LNCaP clone FGC (cell line): ENCODE measurements at regions not wholly inside any gene's neighbourhood (a gene's known extent, or its start where the extent isn't known, plus 50 kb on each side); places are given as distances from the start of the nearest gene placed in this dataset.
"Not testable (repeated sequence)": the region's sequence is repeated elsewhere in the genome, so short reads cannot be mapped to it uniquely, and the experiment has no call there.

Source experiments
- DNase-seq: peaks from one replicate; pipeline ENCODE4 v3.0.0-alpha.2; 2011; ENCODE audit warnings: low read depth
- H3K4me3 ChIP-seq: 2 replicates; pipeline ENCODE4 v1.5.1; 2011; ENCODE audit warnings: mild to moderate bottlenecking, low read depth, low read length, control low read depth
- TF ChIP-seq, protein P1 (sequence below): IDR thresholded peaks from 2 replicates; pipeline ENCODE4 v1.5.1; 2012; ENCODE audit warnings: mild to moderate bottlenecking; ENCODE audit not compliant: control insufficient read depth, insufficient read depth; ENCODE audit errors: extremely low read depth

DNA sequence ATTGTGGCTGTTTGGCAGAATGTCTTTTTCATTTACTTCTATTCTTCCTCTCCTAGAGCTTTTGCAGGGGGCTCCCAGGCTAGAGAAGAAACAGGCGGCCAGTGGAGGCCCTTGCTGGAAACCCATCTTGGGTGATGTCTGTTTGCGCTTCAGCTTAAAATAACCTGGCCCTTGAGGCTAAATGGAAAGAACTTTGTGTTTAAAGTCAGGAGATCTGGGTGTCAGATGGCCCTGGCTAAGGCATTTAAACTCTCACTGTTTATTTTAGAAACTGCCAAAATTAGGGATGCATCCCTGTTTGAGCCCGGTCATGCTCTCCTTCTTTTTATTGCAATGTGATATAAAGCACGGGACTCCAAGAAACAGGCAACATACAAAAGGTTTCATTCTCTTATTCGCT is 118.4 kb upstream of the RMP24 start:
- TF ChIP-seq, protein P1, sequence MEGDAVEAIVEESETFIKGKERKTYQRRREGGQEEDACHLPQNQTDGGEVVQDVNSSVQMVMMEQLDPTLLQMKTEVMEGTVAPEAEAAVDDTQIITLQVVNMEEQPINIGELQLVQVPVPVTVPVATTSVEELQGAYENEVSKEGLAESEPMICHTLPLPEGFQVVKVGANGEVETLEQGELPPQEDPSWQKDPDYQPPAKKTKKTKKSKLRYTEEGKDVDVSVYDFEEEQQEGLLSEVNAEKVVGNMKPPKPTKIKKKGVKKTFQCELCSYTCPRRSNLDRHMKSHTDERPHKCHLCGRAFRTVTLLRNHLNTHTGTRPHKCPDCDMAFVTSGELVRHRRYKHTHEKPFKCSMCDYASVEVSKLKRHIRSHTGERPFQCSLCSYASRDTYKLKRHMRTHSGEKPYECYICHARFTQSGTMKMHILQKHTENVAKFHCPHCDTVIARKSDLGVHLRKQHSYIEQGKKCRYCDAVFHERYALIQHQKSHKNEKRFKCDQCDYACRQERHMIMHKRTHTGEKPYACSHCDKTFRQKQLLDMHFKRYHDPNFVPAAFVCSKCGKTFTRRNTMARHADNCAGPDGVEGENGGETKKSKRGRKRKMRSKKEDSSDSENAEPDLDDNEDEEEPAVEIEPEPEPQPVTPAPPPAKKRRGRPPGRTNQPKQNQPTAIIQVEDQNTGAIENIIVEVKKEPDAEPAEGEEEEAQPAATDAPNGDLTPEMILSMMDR, result no peak
- DNase-seq, result no peak
- no peak overlapping the region for H3K4me3 ChIP-seq

- DNase-seq, result no peak
- no peak overlapping the region for H3K4me3 ChIP-seq
- TF ChIP-seq, protein P1, result no peak
Measured at GRCh38 chr18:35856178-35856577, 116.3 kb upstream of the RMP24 start.

GRCh38 chr18:35856721-35857120 is 115.8 kb upstream of the RMP24 start:
- not testable (repeated sequence) for H3K4me3 ChIP-seq, DNase-seq

- DNase-seq, H3K4me3 ChIP-seq: not testable (repeated sequence)
Measured at GRCh38 chr18:35857581-35857980, 114.9 kb upstream of the RMP24 start.

GRCh38 chr18:35861367-35862118 is 110.9 kb upstream of the RMP24 start:
- TF ChIP-seq, protein P1, result no peak
- H3K4me3 ChIP-seq, result no peak overlapping the region

GRCh38 chr18:35862119-35862640 is 110.3 kb upstream of the RMP24 start:
- TF ChIP-seq, protein P1, result no peak
- no peak for DNase-seq
- H3K4me3 ChIP-seq, result no peak overlapping the region

More at GRCh38 chr18:35861367-35862118, 110.9 kb upstream of the RMP24 start:
- peak; percentile 7 for DNase-seq

DNA sequence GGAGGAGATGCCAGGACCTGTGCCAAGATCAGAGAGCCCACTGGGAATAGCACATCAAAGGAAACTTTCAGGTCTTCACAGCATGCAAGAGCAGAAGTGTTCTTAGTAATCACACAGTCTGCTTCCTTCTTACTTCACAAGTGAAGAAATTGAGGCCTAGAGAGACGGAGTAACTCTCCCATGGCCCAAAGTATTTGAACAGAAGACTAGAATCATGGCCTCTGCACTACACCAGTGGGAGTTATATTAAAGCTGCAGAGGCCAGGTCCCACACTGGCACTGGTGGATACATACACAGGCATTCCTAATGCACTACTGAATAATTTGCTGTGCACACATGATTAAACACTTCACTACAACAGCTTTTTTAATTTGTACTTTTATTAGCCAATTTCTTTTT is 107.6 kb upstream of the RMP24 start:
- TF ChIP-seq, protein P1, result no peak
- no peak for DNase-seq
- no peak overlapping the region for H3K4me3 ChIP-seq

DNA sequence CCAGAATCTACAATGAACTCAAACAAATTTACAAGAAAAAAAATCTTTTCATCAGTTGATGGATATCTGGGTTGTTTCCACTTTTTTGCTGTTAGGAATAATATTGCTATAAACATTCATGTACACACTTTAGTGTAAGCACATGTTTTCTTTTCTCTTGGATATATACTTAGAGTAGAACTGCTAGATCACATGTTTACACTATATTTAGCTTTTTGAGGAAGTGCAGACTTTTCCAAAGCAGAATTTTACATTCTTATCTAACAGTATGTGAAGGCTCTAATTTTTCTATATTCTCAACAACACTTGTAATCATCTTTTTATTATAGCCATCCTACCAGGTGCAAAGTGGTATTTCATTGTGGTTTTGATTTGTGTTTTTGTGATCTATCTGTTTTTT is 103.6 kb upstream of the RMP24 start:
- no peak overlapping the region for H3K4me3 ChIP-seq
- TF ChIP-seq, protein P1, result no peak
- no peak for DNase-seq
